GM18505 (cell line): ENCODE measurements at regions not wholly inside any gene's neighbourhood (a gene's known extent, or its start where the extent isn't known, plus 50 kb on each side); places are given as distances from the start of the nearest gene placed in this dataset.
"Not testable (repeated sequence)": the region's sequence is repeated elsewhere in the genome, so short reads cannot be mapped to it uniquely, and the experiment has no call there.

Source experiments
- ATAC-seq: cut with Tn5 transposase; IDR thresholded peaks from one replicate; pipeline ENCODE4 v1.9.1; 2021; ENCODE audit not compliant: unreplicated experiment
- POLR2A ChIP-seq: IDR thresholded peaks from 4 replicates; pipeline ENCODE4 v1.6.1; 2011; ENCODE audit warnings: borderline replicate concordance; ENCODE audit not compliant: insufficient read depth, insufficient read length; ENCODE audit errors: extremely low read depth

- TF ChIP-seq POLR2A, result no peak
Observed at GRCh38 chr21:24634749-24635148, 972.5 kb downstream of the MRPL39 start.

GRCh38 chr21:24628536-24628935 is 978.7 kb downstream of the MRPL39 start:
- ATAC-seq, result no peak
- no peak for TF ChIP-seq POLR2A

More at GRCh38 chr21:24634749-24635148, 972.5 kb downstream of the MRPL39 start:
- no peak for ATAC-seq

- no peak for ATAC-seq
- no peak for TF ChIP-seq POLR2A
Observed at GRCh38 chr21:24628046-24628445, 979.2 kb downstream of the MRPL39 start.

GRCh38 chr21:24617819-24618218 is 989.5 kb downstream of the MRPL39 start:
- no peak for TF ChIP-seq POLR2A

GRCh38 chr21:24594082-24594481 is 1013.2 kb downstream of the MRPL39 start:
- TF ChIP-seq POLR2A, result no peak
- no peak for ATAC-seq

More at GRCh38 chr21:24617819-24618218, 989.5 kb downstream of the MRPL39 start:
- no peak for ATAC-seq

- no peak for ATAC-seq
- no peak for TF ChIP-seq POLR2A
Observed at GRCh38 chr21:24590261-24590660, 1017.0 kb downstream of the MRPL39 start.

- TF ChIP-seq POLR2A, result no peak
- ATAC-seq, result no peak
Observed at GRCh38 chr21:24583473-24583872, 1023.8 kb downstream of the MRPL39 start.

- no peak for TF ChIP-seq POLR2A
- no peak for ATAC-seq
Observed at GRCh38 chr21:24577301-24577700, 1030.0 kb downstream of the MRPL39 start.

GRCh38 chr21:24561291-24561690 is 1046.0 kb downstream of the MRPL39 start:
- ATAC-seq, result no peak
- TF ChIP-seq POLR2A, result no peak

- ATAC-seq, result no peak
- TF ChIP-seq POLR2A, result no peak
Observed at GRCh38 chr21:24552491-24552890, 1054.8 kb downstream of the MRPL39 start.

- no peak for ATAC-seq
- no peak for TF ChIP-seq POLR2A
Observed at GRCh38 chr21:24545807-24546361, 1061.4 kb downstream of the MRPL39 start.

GRCh38 chr21:24514081-24514733 is 1093.1 kb downstream of the MRPL39 start:
- TF ChIP-seq POLR2A, result no peak

GRCh38 chr21:24509131-24509530 is 1098.2 kb downstream of the MRPL39 start:
- no peak for TF ChIP-seq POLR2A
- no peak for ATAC-seq

More at GRCh38 chr21:24514081-24514733, 1093.1 kb downstream of the MRPL39 start:
- no peak for ATAC-seq

- no peak for ATAC-seq
- no peak for TF ChIP-seq POLR2A
Observed at GRCh38 chr21:24486973-24487372, 1120.3 kb downstream of the MRPL39 start.

- ATAC-seq, result not testable (repeated sequence)
Observed at GRCh38 chr21:24483361-24483760, 1123.9 kb downstream of the MRPL39 start.

GRCh38 chr21:24470852-24471251 is 1136.4 kb downstream of the MRPL39 start:
- TF ChIP-seq POLR2A, result no peak
- ATAC-seq, result no peak

- no peak for ATAC-seq
- no peak for TF ChIP-seq POLR2A
Observed at GRCh38 chr21:24456358-24456757, 1150.9 kb downstream of the MRPL39 start.
